Spleen (tissue), 7 donors: ENCODE measurements at regions not wholly inside any gene's neighbourhood (a gene's known extent, or its start where the extent isn't known, plus 50 kb on each side); places are given as distances from the start of the nearest gene placed in this dataset.

Experiments
- POLR2A ChIP-seq, 3 donors: fragments of 450-650 bp; IDR thresholded peaks; one replicate each; pipeline ENCODE4 v1.5.1; 2017; ENCODE audit warnings: antibody characterized with exemption in 3 of 3, mild to moderate bottlenecking in 1 of 3
- TF ChIP-seq, protein P1 (sequence below), 11 experiments: fragments of 200-600 bp in 7 of 11; fragments of 450-650 bp in 4 of 11; sonication (generic) in 4 of 11; IDR thresholded peaks in 8 of 11; conservative IDR thresholded peaks in 3 of 11; 1 replicate in 7 of 11; 2 replicates in 4 of 11; pipeline versions ENCODE4 v1.4.0 to v1.8.0; 2016 to 2021; ENCODE audit warnings: antibody characterized with exemption in 11 of 11, inconsistent platforms in 4 of 11, mild to moderate bottlenecking in 1 of 11
- donor health status: DM: no; HTN: no; CAD: no; lungs with moderate emphysema.
- donor health status: DM: no; HTN: no; CAD: no.
- donor health status: DM: no; HTN: no; CAD: no.

DNA sequence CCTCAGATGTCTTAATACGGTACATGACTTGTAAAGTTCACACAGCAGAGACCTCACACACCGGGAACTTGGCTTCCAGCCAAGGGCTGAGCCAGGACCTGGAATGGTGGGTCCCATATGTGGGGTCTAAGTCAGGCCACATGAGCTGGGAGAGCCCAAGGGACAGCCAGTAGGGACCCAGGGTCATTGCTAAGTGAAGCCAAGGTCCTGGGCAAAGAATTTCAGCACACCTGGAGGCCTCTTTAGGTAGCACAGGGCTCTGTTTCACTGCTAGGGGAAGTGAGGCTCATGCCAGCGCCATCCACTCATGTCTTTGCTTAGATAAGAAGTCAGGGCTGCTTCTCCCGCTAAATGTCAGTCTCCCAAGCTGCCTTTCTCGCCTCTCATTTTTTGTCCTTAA, 116.6 kb upstream of the TLE3 start:
- TF ChIP-seq, protein P1, sequence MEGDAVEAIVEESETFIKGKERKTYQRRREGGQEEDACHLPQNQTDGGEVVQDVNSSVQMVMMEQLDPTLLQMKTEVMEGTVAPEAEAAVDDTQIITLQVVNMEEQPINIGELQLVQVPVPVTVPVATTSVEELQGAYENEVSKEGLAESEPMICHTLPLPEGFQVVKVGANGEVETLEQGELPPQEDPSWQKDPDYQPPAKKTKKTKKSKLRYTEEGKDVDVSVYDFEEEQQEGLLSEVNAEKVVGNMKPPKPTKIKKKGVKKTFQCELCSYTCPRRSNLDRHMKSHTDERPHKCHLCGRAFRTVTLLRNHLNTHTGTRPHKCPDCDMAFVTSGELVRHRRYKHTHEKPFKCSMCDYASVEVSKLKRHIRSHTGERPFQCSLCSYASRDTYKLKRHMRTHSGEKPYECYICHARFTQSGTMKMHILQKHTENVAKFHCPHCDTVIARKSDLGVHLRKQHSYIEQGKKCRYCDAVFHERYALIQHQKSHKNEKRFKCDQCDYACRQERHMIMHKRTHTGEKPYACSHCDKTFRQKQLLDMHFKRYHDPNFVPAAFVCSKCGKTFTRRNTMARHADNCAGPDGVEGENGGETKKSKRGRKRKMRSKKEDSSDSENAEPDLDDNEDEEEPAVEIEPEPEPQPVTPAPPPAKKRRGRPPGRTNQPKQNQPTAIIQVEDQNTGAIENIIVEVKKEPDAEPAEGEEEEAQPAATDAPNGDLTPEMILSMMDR (IDR thresholded peaks at IDR 0.05 in 8 of 11, conservative IDR thresholded peaks at IDR 0.05 in 3 of 11), result no peak
- TF ChIP-seq POLR2A (IDR thresholded peaks at IDR 0.05), result no peak
